Endodermal cell (in vitro differentiated cells): ENCODE measurements at regions not wholly inside any gene's neighbourhood (a gene's known extent, or its start where the extent isn't known, plus 50 kb on each side); places are given as distances from the start of the nearest gene placed in this dataset.

Source experiments
- DNase-seq: peaks from one replicate; pipeline ENCODE4 v3.0.0-alpha.2; 2017
- H3K27ac ChIP-seq: 2 replicates; pipeline ENCODE4 v1.5.1; 2013; ENCODE audit warnings: mild to moderate bottlenecking, low read depth, low read length, moderate library complexity
- H3K27me3 ChIP-seq: 2 replicates; pipeline ENCODE4 v1.6.1; 2013; ENCODE audit warnings: mild to moderate bottlenecking, low read length, moderate library complexity; ENCODE audit not compliant: insufficient read depth, control insufficient read depth, poor library complexity, severe bottlenecking
- H3K36me3 ChIP-seq: 2 replicates; pipeline ENCODE4 v1.7.0; 2013; ENCODE audit warnings: mild to moderate bottlenecking, low read length, moderate library complexity; ENCODE audit not compliant: control insufficient read depth, insufficient read depth
- H3K4me1 ChIP-seq: one replicate; pipeline ENCODE4 v1.7.0; 2013; ENCODE audit warnings: low read length; ENCODE audit not compliant: control insufficient read depth, insufficient read depth
- H3K4me3 ChIP-seq: 2 replicates; pipeline ENCODE4 v1.5.1; 2013; ENCODE audit warnings: mild to moderate bottlenecking, low read length, moderate library complexity
- H3K9ac ChIP-seq: 2 replicates; pipeline ENCODE4 v1.6.1; 2013; ENCODE audit warnings: mild to moderate bottlenecking, low read length, moderate library complexity; ENCODE audit not compliant: poor library complexity, severe bottlenecking; ENCODE audit errors: extremely low read depth
- H3K9me3 ChIP-seq: 2 replicates; pipeline ENCODE4 v1.6.1; 2013; ENCODE audit warnings: mild to moderate bottlenecking, low read length, moderate library complexity; ENCODE audit not compliant: control insufficient read depth
- H3K27ac Mint-ChIP-seq: 2 replicates; pipeline ENCODE4 v1.8.0; 2020; ENCODE audit warnings: mixed read lengths
- H3K27me3 Mint-ChIP-seq: 2 replicates; pipeline ENCODE4 v1.8.0; 2021; ENCODE audit warnings: mild to moderate bottlenecking, mixed read lengths; ENCODE audit not compliant: insufficient read depth
- H3K36me3 Mint-ChIP-seq: 2 replicates; pipeline ENCODE4 v1.8.0; 2020; ENCODE audit warnings: low read depth, mixed read lengths
- H3K4me1 Mint-ChIP-seq: 2 replicates; pipeline ENCODE4 v1.8.0; 2020; ENCODE audit warnings: mixed read lengths
- H3K4me3 Mint-ChIP-seq: 2 replicates; pipeline ENCODE4 v1.8.0; 2020; ENCODE audit warnings: mild to moderate bottlenecking, moderate library complexity, mixed read lengths
- H3K9me3 Mint-ChIP-seq: 2 replicates; pipeline ENCODE4 v1.8.0; 2020; ENCODE audit warnings: mild to moderate bottlenecking, mixed read lengths
- CTCF ChIP-seq: fragments of 200-600 bp; sonication (generic); conservative IDR thresholded peaks from 2 replicates; pipeline ENCODE4 v1.5.0; 2021; ENCODE audit warnings: antibody characterized with exemption, mild to moderate bottlenecking
- WGBS, 2 experiments: methylation state at CpG; one replicate each; pipeline versions ENCODE4 v1.1.5 to v1.1.7; 2013; ENCODE audit warnings: missing lambda C conversion rate in 2 of 2, mixed read lengths in 1 of 2; ENCODE audit not compliant: insufficient coverage in 1 of 2, insufficient read length in 1 of 2; 5-methylcytosine and 5-hydroxymethylcytosine counted together

DNA sequence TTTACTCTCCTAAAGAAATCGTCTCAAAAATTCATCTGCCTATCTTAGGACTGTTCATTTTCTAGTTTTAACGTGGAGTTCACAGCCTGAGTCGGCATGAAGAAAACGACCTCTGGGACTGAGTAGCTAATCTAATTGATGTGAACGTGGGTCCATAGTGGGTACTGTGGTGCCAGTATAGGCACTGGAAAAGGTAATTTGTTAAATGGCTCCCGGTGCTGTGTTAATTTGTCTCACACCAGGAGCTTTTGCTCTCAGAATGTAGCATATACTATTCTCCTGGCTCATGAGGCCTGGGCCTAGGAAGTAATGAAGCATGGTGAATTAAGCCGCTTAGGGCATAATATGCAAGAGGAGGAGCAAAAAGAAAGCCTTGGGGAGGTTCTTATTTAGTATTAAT is 414.4 kb upstream of the NXPH2 start:
- Histone ChIP-seq H3K27me3 (no peaks in the 10 kb centered on the region), H3K4me1 (peaks cover 4% of the 10 kb centered on the region), H3K9ac (no peak overlapping the region), H3K27ac (no peak overlapping the region), H3K4me3 (no peak overlapping the region), H3K9me3 (no peaks in the 10 kb centered on the region), H3K36me3 (no peaks in the 10 kb centered on the region)
- TF ChIP-seq CTCF: no peak
- no peak overlapping the region for H3K4me3 Mint-ChIP-seq
- peaks cover 3% of the 10 kb centered on the region for H3K4me1 Mint-ChIP-seq
- H3K27ac Mint-ChIP-seq: no peak overlapping the region
- no peaks in the 10 kb centered on the region for H3K9me3 Mint-ChIP-seq
- WGBS, 2 experiments: 89% methylated on average over 5 to 7 of the region's 7 CpGs
- H3K27me3 Mint-ChIP-seq: no peaks in the 10 kb centered on the region
- no peak for DNase-seq
- no peaks in the 10 kb centered on the region for H3K36me3 Mint-ChIP-seq

DNA sequence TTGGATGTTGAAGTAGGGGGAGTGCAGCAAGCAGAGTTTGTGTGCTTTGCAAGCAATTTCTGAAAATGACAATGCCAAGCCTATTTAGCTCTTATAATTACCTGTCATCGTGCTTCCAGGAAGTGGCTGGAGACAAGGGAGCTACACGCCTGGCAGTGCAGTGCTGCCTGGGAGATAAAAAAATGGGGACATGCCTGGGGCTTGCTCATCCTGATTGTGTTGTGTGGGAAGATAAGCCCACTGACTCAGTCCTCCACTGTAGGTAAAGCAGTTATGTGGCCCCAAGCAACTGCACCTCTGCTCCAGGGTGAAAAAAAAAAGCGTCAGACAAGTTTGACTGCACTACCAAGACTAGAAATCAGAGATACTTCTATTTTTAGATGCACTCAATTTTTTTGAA is 396.9 kb upstream of the NXPH2 start:
- H3K9ac ChIP-seq: no peak overlapping the region
- no peaks in the 10 kb centered on the region for H3K27me3 Mint-ChIP-seq
- no peaks in the 10 kb centered on the region for H3K9me3 Mint-ChIP-seq
- DNase-seq: no peak
- H3K36me3 ChIP-seq: no peaks in the 10 kb centered on the region
- H3K4me1 ChIP-seq: no peaks in the 10 kb centered on the region
- TF ChIP-seq CTCF: no peak
- H3K27ac Mint-ChIP-seq: no peak overlapping the region
- WGBS, 2 experiments: 98 to 100% methylated on average over 2 to 3 of the region's 3 CpGs
- H3K4me1 Mint-ChIP-seq: no peaks in the 10 kb centered on the region
- no peaks in the 10 kb centered on the region for H3K36me3 Mint-ChIP-seq
- no peak overlapping the region for H3K4me3 ChIP-seq
- no peaks in the 10 kb centered on the region for H3K9me3 ChIP-seq
- no peak overlapping the region for H3K4me3 Mint-ChIP-seq
- no peak overlapping the region for H3K27ac ChIP-seq
- H3K27me3 ChIP-seq: no peaks in the 10 kb centered on the region

DNA sequence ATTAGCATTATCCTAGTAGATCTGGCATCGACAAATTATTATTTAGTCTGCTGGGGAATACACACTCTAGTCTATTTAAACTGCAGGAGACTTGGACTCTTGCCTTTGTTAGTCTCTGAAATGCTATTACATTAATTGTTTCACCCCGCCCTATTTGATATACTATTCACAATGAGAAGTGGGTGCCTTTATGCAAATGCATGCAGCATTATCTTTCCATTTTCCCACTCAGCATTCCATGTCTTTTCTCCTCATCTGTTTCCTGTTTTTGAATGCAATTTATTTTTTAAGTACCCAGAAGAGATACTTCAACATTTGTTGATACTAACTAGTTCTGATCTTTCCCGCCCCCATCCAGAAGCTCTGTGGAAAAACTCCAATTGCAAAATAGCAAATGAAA is 395.3 kb upstream of the NXPH2 start:
- Histone ChIP-seq H3K27me3 (no peaks in the 10 kb centered on the region), H3K9ac (no peak overlapping the region), H3K4me1 (no peaks in the 10 kb centered on the region), H3K36me3 (no peaks in the 10 kb centered on the region), H3K27ac (no peak overlapping the region), H3K9me3 (no peaks in the 10 kb centered on the region), H3K4me3 (no peak overlapping the region)
- no peak for DNase-seq
- no peaks in the 10 kb centered on the region for H3K27me3 Mint-ChIP-seq
- H3K9me3 Mint-ChIP-seq: no peaks in the 10 kb centered on the region
- TF ChIP-seq CTCF: no peak
- H3K4me1 Mint-ChIP-seq: no peaks in the 10 kb centered on the region
- H3K36me3 Mint-ChIP-seq: no peaks in the 10 kb centered on the region
- WGBS, 2 experiments: 92 to 96% methylated on average over 3 of the region's 3 CpGs
- H3K27ac Mint-ChIP-seq: no peak overlapping the region
- H3K4me3 Mint-ChIP-seq: no peak overlapping the region
